H1 (cell line): ENCODE measurements at regions not wholly inside any gene's neighbourhood (a gene's known extent, or its start where the extent isn't known, plus 50 kb on each side); places are given as distances from the start of the nearest gene placed in this dataset.

Experiments
- CTCF ChIA-PET: fragments of 300-600 bp; sonication (Branson Sonifier 250); formaldehyde crosslinking; loops from one replicate; lab custom pipeline; 2021; ENCODE audit not compliant: partially characterized antibody; lab: Charles Lee
- POLR2A ChIA-PET: fragments of 300-600 bp; sonication (Branson Sonifier 250); formaldehyde crosslinking; loops from one replicate; lab custom pipeline; 2021; ENCODE audit warnings: inconsistent platforms; ENCODE audit not compliant: partially characterized antibody; lab: Charles Lee
- DNase-seq, 2 experiments: peaks; one replicate each; pipeline versions ENCODE4 v3.0.0 to v3.0.0-alpha.2; 2010 to 2022; ENCODE audit warnings: low spot score in 2 of 2, low read depth in 1 of 2, mixed read lengths in 1 of 2
- FAIRE-seq: peaks from 2 replicates; lab custom pipeline; 2011; peaks lifted over from hg19 to GRCh38; lab: Jason Lieb, UNC
- H2AFZ ChIP-seq: 2 replicates; pipeline ENCODE4 v1.8.1; 2012; ENCODE audit warnings: low read length, inconsistent platforms
- H2AK5ac ChIP-seq: 2 replicates; pipeline ENCODE4 v1.6.1; 2013; ENCODE audit warnings: low read depth, low read length
- H2BK120ac ChIP-seq: replicated peaks from 2 replicates; pipeline ENCODE3; 2013; ENCODE audit warnings: low read depth, low read length, inconsistent platforms
- H2BK12ac ChIP-seq: 2 replicates; pipeline ENCODE4 v1.6.1; 2013; ENCODE audit warnings: low read depth, low read length
- H2BK15ac ChIP-seq: 2 replicates; pipeline ENCODE4 v1.6.1; 2013; ENCODE audit warnings: low read length
- H2BK20ac ChIP-seq: 2 replicates; pipeline ENCODE4 v1.6.1; 2013; ENCODE audit warnings: low read length
- H2BK5ac ChIP-seq: 2 replicates; pipeline ENCODE4 v1.6.1; 2013; ENCODE audit warnings: low read depth, low read length
- H3K14ac ChIP-seq: 2 replicates; pipeline ENCODE4 v1.6.1; 2013; ENCODE audit warnings: inconsistent platforms; ENCODE audit not compliant: insufficient read length
- H3K18ac ChIP-seq: 2 replicates; pipeline ENCODE4 v1.6.1; 2013; ENCODE audit warnings: low read length; ENCODE audit errors: extremely low read depth
- H3K23ac ChIP-seq: 2 replicates; pipeline ENCODE4 v1.6.1; 2013; ENCODE audit warnings: inconsistent platforms; ENCODE audit not compliant: insufficient read length
- H3K23me2 ChIP-seq: 2 replicates; pipeline ENCODE4 v1.6.1; 2013; ENCODE audit warnings: low read depth, low read length
- H3K27ac ChIP-seq: 2 replicates; pipeline ENCODE4 v1.6.1; 2011; ENCODE audit warnings: low read depth, low read length, inconsistent platforms
- H3K27me3 ChIP-seq, 4 experiments: replicated peaks in 1 of 4; 1 replicate in 1 of 4; 2 replicates in 3 of 4; pipeline versions ENCODE4 v1.6.1 to v1.8.1; 2011 to 2013; ENCODE audit warnings: low read length in 3 of 4, mild to moderate bottlenecking in 3 of 4, inconsistent platforms in 2 of 4, mixed read lengths in 2 of 4, moderate library complexity in 1 of 4; ENCODE audit not compliant: control insufficient read depth in 3 of 4, insufficient read depth in 3 of 4; ENCODE audit errors: extremely low read depth in 1 of 4
- H3K36me3 ChIP-seq, 4 experiments: 2 replicates each; pipeline versions ENCODE4 v1.6.1 to v1.8.1; 2011 to 2013; ENCODE audit warnings: mild to moderate bottlenecking in 4 of 4, low read length in 3 of 4, moderate library complexity in 2 of 4, control low read depth in 1 of 4, inconsistent platforms in 1 of 4; ENCODE audit not compliant: insufficient read depth in 4 of 4, control insufficient read depth in 2 of 4
- H3K4ac ChIP-seq: replicated peaks from 2 replicates; pipeline ENCODE3; 2013; ENCODE audit warnings: low read length, low read depth, mixed read lengths, inconsistent platforms; ENCODE audit not compliant: insufficient read length
- H3K4me1 ChIP-seq, 4 experiments: replicated peaks in 1 of 4; 1 replicate in 1 of 4; 2 replicates in 3 of 4; pipeline versions ENCODE4 v1.6.1 to v1.8.1; 2011 to 2013; ENCODE audit warnings: low read length in 3 of 4, inconsistent platforms in 2 of 4, mixed read lengths in 1 of 4; ENCODE audit not compliant: insufficient read depth in 4 of 4, control insufficient read depth in 3 of 4
- H3K4me2 ChIP-seq, 2 experiments: 2 replicates each; pipeline versions ENCODE4 v1.6.1 to v1.8.1; 2011 to 2013; ENCODE audit warnings: low read depth in 2 of 2, low read length in 2 of 2, control low read depth in 1 of 2, inconsistent platforms in 1 of 2, mild to moderate bottlenecking in 1 of 2; ENCODE audit not compliant: insufficient read depth in 1 of 2
- H3K4me3 ChIP-seq, 4 experiments: fragments of 200-600, 300-600 bp in 1 of 4; sonication (generic), shearing (Covaris generic), sonication (Bioruptor Twin) in 1 of 4; 2 replicates each; pipeline versions ENCODE4 v1.5.1 to v1.8.1; 2011 to 2016; ENCODE audit warnings: low read length in 4 of 4, low read depth in 3 of 4, control low read depth in 2 of 4, inconsistent platforms in 2 of 4, mild to moderate bottlenecking in 2 of 4, mixed read lengths in 1 of 4, moderate library complexity in 1 of 4; ENCODE audit not compliant: insufficient read depth in 2 of 4; ENCODE audit errors: extremely low read depth in 1 of 4
- H3K56ac ChIP-seq: replicated peaks from 2 replicates; pipeline ENCODE3; 2013; ENCODE audit warnings: low read depth, mild to moderate bottlenecking, mixed read lengths, low read length, inconsistent platforms; ENCODE audit not compliant: insufficient read length
- H3K79me1 ChIP-seq: 2 replicates; pipeline ENCODE4 v1.6.1; 2013; ENCODE audit warnings: low read depth, low read length, control low read depth
- H3K79me2 ChIP-seq, 2 experiments: 2 replicates each; pipeline versions ENCODE4 v1.6.1 to v1.8.1; 2012 to 2013; ENCODE audit warnings: low read length in 2 of 2, mild to moderate bottlenecking in 2 of 2, inconsistent platforms in 1 of 2; ENCODE audit not compliant: insufficient read depth in 2 of 2, control insufficient read depth in 1 of 2
- H3K9ac ChIP-seq, 4 experiments: replicated peaks in 1 of 4; 1 replicate in 1 of 4; 2 replicates in 3 of 4; pipeline versions ENCODE4 v1.6.1 to v1.8.1; 2011 to 2013; ENCODE audit warnings: low read depth in 3 of 4, low read length in 3 of 4, control low read depth in 2 of 4, mild to moderate bottlenecking in 2 of 4, moderate library complexity in 2 of 4, inconsistent platforms in 1 of 4; ENCODE audit errors: extremely low read depth in 1 of 4
- H3K9me3 ChIP-seq, 2 experiments: 2 replicates each; pipeline versions ENCODE4 v1.6.1 to v1.8.1; 2012 to 2013; ENCODE audit warnings: mild to moderate bottlenecking in 2 of 2, moderate library complexity in 2 of 2, control low read depth in 1 of 2, inconsistent platforms in 1 of 2, low read depth in 1 of 2, low read length in 1 of 2, mixed read lengths in 1 of 2; ENCODE audit not compliant: insufficient read depth in 2 of 2
- H4K20me1 ChIP-seq, 2 experiments: replicated peaks in 1 of 2; 2 replicates each; pipeline versions ENCODE3 to v1.8.1; 2011 to 2013; ENCODE audit warnings: inconsistent platforms in 2 of 2, low read length in 2 of 2, mild to moderate bottlenecking in 1 of 2; ENCODE audit not compliant: insufficient read depth in 2 of 2, control insufficient read depth in 1 of 2
- H4K5ac ChIP-seq: 2 replicates; pipeline ENCODE4 v1.6.1; 2013; ENCODE audit warnings: low read length, low read depth, mixed read lengths, inconsistent platforms; ENCODE audit not compliant: insufficient read length
- H4K8ac ChIP-seq: 2 replicates; pipeline ENCODE4 v1.8.0; 2013; ENCODE audit warnings: mild to moderate bottlenecking, moderate library complexity, low read length, inconsistent platforms; ENCODE audit not compliant: insufficient read depth; ENCODE audit errors: extremely low read depth
- H4K91ac ChIP-seq: replicated peaks from 2 replicates; pipeline ENCODE3; 2013; ENCODE audit warnings: low read length, mixed read lengths, inconsistent platforms; ENCODE audit not compliant: insufficient read length
- BCL11A ChIP-seq, 2 experiments: IDR thresholded peaks; one replicate each; pipeline ENCODE4 v1.6.1; 2011; ENCODE audit warnings: low read depth in 2 of 2, low read length in 2 of 2, mild to moderate bottlenecking in 2 of 2
- CEBPB ChIP-seq: IDR thresholded peaks from 2 replicates; pipeline ENCODE4 v1.6.1; 2012; ENCODE audit warnings: low read depth, low read length
- CHD1 ChIP-seq: IDR thresholded peaks from 2 replicates; pipeline ENCODE4 v1.6.1; 2012; ENCODE audit warnings: low read depth, low read length, improper control_type of control experiment
- CREB1 ChIP-seq: IDR thresholded peaks from 2 replicates; pipeline ENCODE4 v1.6.1; 2012; ENCODE audit warnings: inconsistent platforms
- CTBP2 ChIP-seq: IDR thresholded peaks from 2 replicates; pipeline ENCODE4 v1.7.0; 2011; ENCODE audit warnings: borderline replicate concordance, mild to moderate bottlenecking, moderate library complexity, mixed read lengths, low read length; ENCODE audit not compliant: insufficient read depth, insufficient read length
- CTCF ChIP-seq, 3 experiments: IDR thresholded peaks; 1 replicate in 2 of 3; 2 replicates in 1 of 3; pipeline versions ENCODE4 v1.5.1 to v1.6.1; 2011; ENCODE audit warnings: low read length in 3 of 3, mild to moderate bottlenecking in 3 of 3, inconsistent platforms in 2 of 3, low read depth in 1 of 3, moderate library complexity in 1 of 3; ENCODE audit not compliant: insufficient read depth in 1 of 3; ENCODE audit errors: control extremely low read depth in 1 of 3
- EZH2 ChIP-seq: fragments of 200-600 bp; sonication (generic); IDR thresholded peaks from 2 replicates; pipeline ENCODE4 v1.7.1; 2012; ENCODE audit warnings: low read depth, mild to moderate bottlenecking, moderate library complexity, low read length, inconsistent platforms; ENCODE audit not compliant: severe bottlenecking
- FOSL1 ChIP-seq: IDR thresholded peaks from 2 replicates; pipeline ENCODE4 v1.6.1; 2011; ENCODE audit warnings: mild to moderate bottlenecking, low read depth, low read length, moderate library complexity; ENCODE audit not compliant: insufficient read depth
- GTF2F1 ChIP-seq: IDR thresholded peaks from 2 replicates; pipeline ENCODE4 v1.6.1; 2012; ENCODE audit warnings: low read depth, low read length, improper control_type of control experiment, borderline replicate concordance
- RXRA ChIP-seq: IDR thresholded peaks from 2 replicates; pipeline ENCODE4 v1.6.1; 2011; ENCODE audit warnings: low read depth, mild to moderate bottlenecking, low read length, moderate library complexity; ENCODE audit not compliant: insufficient read depth
- SP1 ChIP-seq: IDR thresholded peaks from 2 replicates; pipeline ENCODE4 v1.6.1; 2011; ENCODE audit warnings: low read depth, low read length
- TAF7 ChIP-seq: optimal IDR thresholded peaks from 2 replicates; pipeline ENCODE3; 2011; ENCODE audit warnings: low read depth, mild to moderate bottlenecking, inconsistent platforms, low read length, moderate library complexity, borderline replicate concordance
- WGBS, 2 experiments: shearing (Covaris generic) in 1 of 2; methylation state at CpG; one replicate each; pipeline versions ENCODE4 v1.1.6 to v1.1.7; 2013 to 2015; ENCODE audit warnings: low lambda C conversion rate in 2 of 2, mixed read lengths in 2 of 2, inconsistent platforms in 1 of 2, low coverage in 1 of 2, missing lambda C conversion rate in 1 of 2; ENCODE audit not compliant: insufficient replicate concordance in 2 of 2, insufficient coverage in 1 of 2, insufficient read length in 1 of 2; ENCODE audit errors: extremely low coverage in 1 of 2, missing lambda C conversion rate in 1 of 2; 5-methylcytosine and 5-hydroxymethylcytosine counted together

GRCh38 chr7:10225275-10225674 lies 748.4 kb upstream of the PHF14 start:
- Histone ChIP-seq H2BK120ac (no peak overlapping the region), H3K4me3 (no peak overlapping the region), H3K79me1 (no peaks in the 10 kb centered on the region), H3K56ac (no peak overlapping the region), H4K20me1 (no peaks in the 10 kb centered on the region), H2AK5ac (no peak overlapping the region), H3K9me3 (no peaks in the 10 kb centered on the region), H3K79me2 (no peaks in the 10 kb centered on the region), H3K4me2 (no peak overlapping the region), H2BK20ac (no peak overlapping the region), H2BK12ac (no peak overlapping the region), H3K27me3 (no peaks in the 10 kb centered on the region), H4K8ac (no peak overlapping the region), H2BK15ac (no peak overlapping the region), H3K27ac (no peak overlapping the region), H4K5ac (no peak overlapping the region), H3K18ac (no peak overlapping the region), H3K14ac (no peak overlapping the region), H4K91ac (no peak overlapping the region), H3K4ac (no peak overlapping the region), H3K23me2 (no peaks in the 10 kb centered on the region), H3K23ac (no peak overlapping the region), H3K36me3 (no peaks in the 10 kb centered on the region), H3K4me1 (no peaks in the 10 kb centered on the region), H2AFZ (no peak overlapping the region), H3K9ac (no peak overlapping the region), H2BK5ac (no peak overlapping the region)
- FAIRE-seq (no peak), DNase-seq (no peak)
- CTCF ChIA-PET = no interaction called here
- POLR2A ChIA-PET = no interaction called here
- WGBS, 2 experiments = 86% methylated on average over 1 of the region's 1 CpG; no CpG with 5 or more reads in 1 of the 2 experiments
- TF ChIP-seq RXRA (no peak), CEBPB (no peak), CTCF (IDR thresholded peaks at IDR 0.05; ENCODE audit: control extremely low read depth in 1 of 3, insufficient read depth in 1 of 3, low read depth in 1 of 3, low read length in 3 of 3) (no peak), TAF7 (no peak), CHD1 (no peak), CTBP2 (no peak), BCL11A (IDR thresholded peaks at IDR 0.05; ENCODE audit: low read depth in 2 of 2, low read length in 2 of 2) (no peak), SP1 (no peak), EZH2 (no peak), FOSL1 (no peak), GTF2F1 (no peak), CREB1 (no peak)
